SHP77 (cell line): ENCODE measurements at regions not wholly inside any gene's neighbourhood (a gene's known extent, or its start where the extent isn't known, plus 50 kb on each side); places are given as distances from the start of the nearest gene placed in this dataset.
A peak's percentile ranks its signal among the peaks of the same experiment; 100 is the strongest.

Experiments used
- DNase-seq, 2 experiments: peaks; one replicate each; lab custom pipeline; 2025; lab: John Stamatoyannopoulos, UW

DNA sequence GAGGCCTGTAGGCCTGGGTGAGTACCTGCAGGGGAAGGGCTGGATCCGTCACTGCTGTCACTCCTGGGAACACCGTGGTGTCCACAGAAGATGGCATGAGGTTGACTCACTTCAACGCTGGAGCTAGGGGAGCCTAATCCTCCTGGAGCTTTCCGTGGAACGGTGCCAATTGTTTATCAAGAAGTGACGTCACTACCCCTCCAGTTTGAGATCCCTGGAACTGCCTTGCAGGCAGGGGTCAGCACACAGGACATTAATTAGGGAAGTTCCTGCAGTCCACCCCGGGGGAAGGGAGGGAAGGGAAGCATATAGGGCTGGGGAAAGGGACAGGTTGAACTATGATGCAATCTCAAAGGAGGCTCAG lies 408.6 kb downstream of the GALR1 start:
- DNase-seq: no peak

DNA sequence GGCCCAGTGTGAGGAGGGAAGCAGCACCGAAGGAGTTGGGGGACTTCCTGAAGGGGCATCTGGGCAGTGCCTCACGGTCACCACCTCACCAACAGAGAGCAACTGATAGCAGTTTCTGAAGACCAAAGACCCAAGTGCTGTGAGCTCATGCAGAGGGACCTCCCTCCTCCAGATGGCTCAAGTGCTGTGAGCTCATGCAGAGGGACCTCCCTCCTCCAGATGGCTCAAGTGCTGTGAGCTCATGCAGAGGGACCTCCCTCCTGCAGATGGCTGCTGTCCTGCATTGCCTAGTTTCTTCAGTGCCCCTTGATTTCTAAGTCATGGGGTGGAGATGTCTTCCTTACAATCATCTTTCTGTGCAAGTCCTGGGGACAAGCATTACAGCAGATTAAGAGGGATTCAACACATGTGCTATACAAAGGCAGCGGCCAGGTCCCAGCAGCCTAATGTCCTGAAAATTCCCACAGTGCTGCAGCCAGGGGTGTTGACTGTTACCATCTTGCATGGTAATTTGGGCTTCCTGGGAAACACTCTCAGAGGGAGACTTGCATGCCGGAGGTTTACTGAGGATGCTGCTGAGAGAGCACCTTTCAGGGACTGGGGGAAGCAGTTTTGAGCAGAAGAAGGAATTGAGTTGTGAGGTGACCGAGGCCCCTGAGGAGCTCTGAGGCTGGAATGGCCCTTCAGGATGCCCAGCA lies 409.3 kb downstream of the GALR1 start:
- DNase-seq: no peak

DNA sequence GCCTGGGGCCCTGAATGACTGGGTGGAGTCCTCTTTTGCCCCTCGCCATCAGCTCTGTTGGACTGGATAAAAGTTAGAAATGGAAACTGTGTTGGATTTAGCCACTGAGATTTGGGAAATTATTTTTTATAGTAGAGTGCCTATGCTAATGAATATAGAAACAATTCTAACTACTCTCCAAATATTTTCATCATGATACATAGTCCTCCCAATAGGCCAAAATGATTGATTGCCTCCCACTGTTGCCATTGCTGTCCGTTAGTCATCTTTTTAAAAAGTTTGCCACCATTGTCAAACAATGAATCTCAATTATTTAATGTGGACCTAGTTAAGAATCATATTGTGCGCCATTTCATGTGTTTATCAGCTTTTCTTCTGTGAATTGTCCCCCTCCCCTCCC lies 417.0 kb downstream of the GALR1 start:
- no peak for DNase-seq

DNA sequence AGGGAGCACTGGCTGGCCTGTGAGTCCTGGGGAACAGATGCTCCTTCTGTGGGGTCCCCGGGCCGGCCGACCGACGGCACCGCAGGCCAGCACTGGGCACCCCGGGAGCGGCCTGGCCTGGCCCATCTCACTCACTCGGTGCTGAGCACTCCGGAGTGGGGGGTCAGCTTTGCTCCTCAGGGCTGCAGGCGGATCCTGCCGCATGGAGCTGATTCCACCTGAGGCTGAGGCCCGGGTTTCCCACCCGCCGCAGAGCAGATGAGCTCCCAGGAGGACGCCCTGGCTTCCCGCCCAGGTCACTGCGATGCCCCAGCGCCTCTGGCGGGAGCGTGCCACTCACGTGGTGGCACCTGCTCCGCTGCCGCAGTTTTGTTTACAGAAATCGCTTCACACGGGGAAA lies 418.6 kb downstream of the GALR1 start:
- DNase-seq: no peak

DNA sequence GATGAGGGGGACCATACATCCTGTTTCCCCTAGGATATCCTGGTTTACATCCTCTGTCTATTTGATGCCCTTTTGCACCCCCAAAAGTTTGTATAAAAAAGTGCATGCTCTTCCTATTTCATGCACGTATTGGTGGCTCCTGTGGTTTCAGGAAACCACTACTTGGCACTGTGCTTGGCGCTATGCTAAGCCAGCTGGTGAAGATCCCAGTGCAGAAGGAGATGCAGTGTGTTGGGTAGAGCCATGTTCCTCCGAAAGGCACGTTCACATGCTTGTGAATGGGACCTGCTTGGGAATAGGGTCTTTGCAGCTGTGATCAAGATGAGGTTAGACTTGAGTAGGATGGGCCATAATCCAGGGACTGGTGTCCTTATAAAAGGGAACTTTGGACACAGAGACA lies 419.7 kb downstream of the GALR1 start:
- DNase-seq: no peak

DNA sequence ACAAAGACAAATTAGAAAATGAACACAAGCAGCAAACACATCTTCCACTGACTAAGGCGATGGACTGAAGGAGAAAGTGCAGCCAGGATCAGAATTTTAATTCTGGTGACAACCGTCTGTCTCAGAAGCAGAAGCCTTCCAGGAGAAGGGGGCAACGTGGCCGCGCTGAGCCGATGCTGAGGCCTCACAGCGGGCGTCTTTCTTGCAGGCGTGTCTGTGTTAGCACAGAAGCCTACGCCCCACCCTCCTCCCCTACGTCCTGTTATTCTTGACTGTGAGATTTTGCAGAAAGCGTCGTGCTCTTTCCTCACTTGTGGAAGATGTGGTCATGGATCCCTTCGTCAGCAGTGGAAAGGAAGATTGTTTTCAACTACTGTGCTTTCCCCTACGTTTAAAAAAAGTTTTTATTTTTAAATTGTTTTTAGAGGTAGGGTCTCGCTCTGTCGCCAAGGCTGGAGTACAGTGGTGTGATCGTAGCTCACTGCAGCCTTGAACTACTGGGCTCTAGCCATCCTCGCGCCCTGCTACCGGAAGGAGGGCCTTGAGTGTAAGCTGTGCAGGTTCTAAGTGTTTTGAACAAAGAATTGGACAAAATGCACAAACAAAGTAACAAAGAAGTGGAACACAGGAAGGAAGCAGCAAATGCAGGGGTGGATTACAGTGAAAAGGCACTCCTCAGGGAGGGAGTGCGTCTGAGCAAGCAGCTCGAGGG lies 422.0 kb downstream of the GALR1 start:
- DNase-seq: no peak

DNA sequence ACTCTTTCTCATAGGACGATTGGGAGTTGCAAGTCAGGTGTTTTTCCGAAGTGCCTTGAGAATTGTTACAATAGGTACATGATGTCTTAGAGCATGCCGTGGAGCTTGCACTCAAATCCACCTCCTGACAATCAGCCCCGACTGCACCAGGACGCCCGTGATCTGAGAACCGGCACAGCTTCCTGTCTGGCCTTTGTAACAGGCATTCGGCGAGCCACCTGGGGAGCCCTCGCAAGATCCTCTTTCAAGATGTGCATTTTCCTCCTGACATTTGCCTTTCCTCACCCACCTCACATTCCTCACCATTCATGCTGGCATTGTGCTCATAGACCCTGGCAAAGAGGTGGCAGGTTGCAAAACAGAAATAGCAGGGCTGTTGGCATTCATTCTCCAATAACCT lies 427.3 kb downstream of the GALR1 start:
- peak; percentile 29 to 31 for DNase-seq

DNA sequence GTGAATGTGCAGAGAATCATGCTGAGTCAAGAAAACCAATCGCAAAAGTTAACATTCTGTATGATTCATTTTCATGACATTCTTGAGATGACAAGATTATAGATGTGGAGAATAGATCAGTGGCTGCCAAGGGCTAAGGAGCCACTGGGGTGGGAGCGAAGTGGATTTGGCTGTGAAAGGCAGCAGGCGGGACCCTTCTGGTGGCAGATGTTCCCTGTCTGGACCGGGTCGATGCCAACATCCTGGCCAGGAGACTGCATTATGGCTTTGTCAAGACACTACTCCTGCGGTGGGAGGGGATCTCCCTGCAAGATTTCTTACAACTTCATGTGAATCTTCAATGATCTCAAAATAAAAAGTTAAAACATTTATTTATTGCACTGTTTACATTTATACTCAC lies 427.9 kb downstream of the GALR1 start:
- no peak for DNase-seq

DNA sequence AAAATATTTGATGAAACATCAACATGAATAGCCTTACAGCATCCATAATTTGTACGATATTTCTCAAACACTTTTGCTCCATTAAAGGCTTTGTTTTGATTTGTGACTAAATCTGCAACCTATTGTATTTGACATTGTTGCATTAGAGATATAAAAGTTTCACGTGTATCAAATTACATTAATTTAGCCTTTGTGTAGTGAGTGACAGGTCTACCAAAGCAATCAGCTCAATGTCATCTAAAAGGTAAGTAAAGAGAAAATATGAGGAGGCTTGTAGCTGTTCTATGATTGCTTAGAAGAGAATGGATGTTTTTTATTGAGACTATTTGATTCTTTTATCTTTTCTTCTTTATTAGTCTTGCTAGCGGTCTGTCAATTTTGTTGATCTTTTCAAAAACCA lies 430.2 kb downstream of the GALR1 start:
- DNase-seq: no peak

DNA sequence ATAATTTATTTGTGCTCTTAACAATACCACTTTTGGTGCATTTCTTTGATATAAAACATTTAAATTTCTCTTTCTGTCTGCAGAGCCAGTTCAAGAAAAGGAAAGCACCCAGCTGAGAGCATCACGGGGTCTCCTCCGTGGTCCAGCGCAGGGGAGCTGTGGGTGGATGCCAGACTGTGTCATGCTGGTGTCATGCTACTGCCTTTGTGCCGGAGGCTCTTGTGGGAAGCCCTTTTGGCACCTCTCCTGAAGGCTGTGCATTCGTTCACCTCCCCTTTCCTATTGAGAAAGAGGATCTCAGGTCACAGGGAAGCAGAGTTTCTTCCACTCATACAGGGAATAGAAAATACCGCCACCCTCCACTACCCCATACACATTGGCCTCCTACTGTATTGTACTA lies 450.4 kb downstream of the GALR1 start:
- no peak for DNase-seq

DNA sequence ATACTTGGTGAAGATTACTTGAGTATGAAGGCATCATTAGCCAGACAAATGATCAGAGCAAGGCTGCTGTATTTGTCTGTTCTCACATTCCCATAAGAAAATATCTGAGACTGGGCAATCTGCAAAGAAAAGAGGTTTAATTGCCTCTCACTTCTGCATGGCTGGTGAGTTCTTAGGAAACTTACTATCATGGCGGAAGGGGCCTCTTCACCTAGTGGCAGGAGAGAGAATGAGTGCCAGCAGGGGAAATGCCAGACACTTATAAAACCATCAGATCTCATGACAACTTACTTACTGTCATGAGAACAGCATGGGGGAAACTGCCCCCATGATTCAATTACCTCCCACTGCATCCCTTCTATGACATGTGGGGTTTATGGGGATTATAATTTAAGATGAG lies 452.3 kb downstream of the GALR1 start:
- no peak for DNase-seq

DNA sequence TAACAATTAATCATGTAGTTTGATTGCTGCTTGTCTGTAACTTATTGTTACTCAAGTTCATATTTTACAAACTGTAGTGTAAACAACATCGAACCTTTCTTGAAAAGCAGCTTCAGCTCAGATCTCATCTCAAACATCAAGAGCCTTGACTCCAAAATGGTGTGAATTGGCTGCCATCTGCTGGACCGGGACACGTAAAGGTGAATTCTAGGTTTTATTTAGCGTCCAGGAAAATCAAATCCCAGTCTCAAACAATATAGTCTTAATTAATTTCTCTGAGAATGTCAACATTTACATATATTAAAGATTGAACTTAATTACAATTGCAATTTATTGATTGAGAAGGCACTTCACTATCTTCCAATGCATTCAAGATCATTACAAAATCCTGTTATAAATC lies 453.0 kb downstream of the GALR1 start:
- DNase-seq: peak; percentile 59 to 76

DNA sequence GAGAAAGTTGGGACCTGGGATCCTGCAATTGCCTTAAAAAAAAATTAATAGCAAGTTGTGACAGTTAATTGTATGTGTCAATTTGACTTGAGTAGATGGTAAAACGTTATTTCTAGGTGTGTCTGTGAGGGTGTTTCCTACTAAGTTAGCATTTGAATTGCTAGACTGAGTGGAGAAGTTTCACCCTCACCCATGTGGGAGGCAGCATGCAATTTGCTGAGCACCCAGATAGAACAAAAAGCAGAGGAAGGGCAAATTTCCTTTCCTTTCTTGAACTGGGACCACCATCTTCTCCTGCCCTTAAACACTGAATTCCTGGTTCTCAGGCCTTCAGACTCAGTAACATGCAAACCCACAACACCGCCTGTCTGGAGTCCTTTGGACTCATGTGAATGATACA lies 455.7 kb downstream of the GALR1 start:
- DNase-seq: no peak

DNA sequence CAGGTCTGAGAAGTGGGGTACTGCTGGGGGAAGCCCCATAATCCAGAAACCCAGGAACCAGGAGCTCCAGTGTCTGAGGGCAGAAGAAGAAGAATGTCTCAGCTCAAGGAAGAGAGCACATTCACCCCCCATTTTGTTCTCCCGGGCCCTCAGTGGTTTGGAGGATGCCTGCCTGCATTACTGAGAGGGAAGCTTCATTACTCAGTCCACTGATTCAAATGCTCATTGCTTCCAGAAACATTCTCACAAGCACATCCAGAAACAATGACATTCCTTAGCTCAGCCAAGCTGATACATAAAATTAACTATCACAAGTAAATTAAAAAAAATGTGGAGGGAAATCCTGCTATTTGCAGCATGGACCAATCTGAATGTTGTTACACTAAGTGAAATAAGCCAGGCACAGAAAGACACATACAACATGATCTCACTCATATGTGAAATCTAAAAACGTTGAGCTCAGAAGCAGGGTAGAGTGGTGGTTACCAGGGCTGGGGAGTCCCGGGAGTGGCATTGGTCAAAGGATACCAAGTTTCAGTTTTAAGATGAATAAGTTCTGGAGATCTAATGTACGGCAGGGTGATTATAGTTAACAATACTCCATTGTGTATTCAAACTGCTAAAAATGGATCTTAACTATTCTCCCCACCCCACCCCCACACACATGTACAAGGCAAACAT lies 459.3 kb downstream of the GALR1 start:
- no peak for DNase-seq

DNA sequence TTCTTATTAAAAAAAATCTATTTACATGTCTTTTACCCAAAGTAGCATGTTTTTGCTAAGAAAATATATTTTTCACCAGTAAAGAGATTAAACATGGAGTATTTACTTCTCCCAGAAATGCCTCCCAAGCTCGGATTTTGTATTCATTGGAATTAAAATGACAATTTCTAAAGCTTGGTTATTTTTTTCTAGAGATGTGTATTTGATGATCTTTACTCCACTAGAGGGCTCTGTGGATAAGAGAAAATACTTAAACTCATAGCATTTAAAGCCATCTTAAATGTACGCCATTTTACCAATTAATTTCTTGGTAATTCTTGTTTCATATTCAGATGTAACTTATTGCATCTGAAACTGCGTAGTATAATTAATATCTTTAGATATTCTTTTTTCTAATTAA lies 461.4 kb downstream of the GALR1 start:
- peak in 1 of 2 experiments; percentile 12 for DNase-seq

DNA sequence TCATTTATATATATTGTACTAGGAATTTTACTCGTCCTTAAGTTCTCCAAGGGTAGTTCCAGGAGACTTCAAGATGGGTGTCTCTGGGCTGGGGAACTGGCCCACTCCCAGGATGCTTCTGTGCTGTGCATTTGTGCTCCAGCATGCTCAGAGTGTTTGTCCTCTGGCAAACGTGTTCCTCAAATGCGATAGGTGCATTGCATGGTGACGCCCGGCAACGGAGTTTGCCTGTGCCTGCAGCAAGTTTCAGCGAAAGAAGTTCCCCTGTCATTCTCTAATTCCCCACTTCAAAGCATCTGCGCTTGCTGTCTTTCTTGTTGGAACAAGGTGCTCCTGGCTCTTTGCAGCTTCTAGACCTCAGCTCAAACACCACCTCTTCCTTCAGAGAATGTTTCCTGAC lies 465.1 kb downstream of the GALR1 start:
- DNase-seq: no peak

DNA sequence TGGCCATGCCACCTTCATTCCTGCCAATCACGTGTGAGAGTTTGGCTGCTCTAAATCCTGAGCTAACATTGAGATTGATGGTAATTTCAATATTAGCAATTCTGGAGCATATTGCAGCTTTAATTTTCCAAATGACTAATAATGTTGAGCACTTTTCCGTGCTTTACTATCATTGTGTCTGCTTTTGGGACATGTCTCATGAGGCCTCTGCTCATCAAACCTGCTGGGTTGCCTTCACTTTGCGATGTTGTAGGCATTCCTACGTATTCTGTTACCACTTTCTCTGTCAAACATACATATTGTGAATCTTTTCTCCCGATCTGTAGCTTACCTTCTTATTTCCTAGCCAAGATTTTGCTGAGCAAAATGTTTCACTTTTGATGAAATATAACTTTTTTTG lies 466.6 kb downstream of the GALR1 start:
- no peak for DNase-seq

DNA sequence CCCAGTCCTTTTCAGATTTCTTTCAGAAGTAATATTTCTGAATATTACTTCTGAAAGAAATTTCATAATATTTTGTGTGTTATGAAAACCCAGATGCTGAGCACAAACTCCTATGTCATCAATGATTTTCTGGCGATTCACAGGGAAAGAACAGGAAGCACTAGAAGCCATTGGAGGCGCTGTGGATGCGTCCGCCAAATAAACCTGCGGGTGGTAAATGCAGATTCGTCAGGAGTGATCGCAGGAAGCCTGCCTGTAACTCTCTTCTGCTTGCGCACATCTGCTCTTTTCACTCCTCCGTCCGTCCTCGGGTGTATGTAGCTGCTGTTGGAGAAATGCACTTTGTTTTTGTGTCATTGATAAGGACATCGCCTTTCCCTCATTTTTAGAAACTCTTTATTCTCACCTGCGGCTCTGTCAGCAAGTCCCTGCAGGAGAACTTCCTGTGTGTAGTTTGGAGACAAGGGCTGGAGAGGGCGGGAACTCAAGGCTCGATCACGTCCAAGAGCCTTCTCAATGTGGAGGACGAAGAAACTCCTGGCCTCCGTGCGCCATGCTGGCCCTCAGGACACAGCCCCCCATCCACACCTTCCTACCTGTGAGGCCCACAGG lies 483.8 kb downstream of the GALR1 start:
- peak in 1 of 2 experiments; percentile 25 for DNase-seq

DNA sequence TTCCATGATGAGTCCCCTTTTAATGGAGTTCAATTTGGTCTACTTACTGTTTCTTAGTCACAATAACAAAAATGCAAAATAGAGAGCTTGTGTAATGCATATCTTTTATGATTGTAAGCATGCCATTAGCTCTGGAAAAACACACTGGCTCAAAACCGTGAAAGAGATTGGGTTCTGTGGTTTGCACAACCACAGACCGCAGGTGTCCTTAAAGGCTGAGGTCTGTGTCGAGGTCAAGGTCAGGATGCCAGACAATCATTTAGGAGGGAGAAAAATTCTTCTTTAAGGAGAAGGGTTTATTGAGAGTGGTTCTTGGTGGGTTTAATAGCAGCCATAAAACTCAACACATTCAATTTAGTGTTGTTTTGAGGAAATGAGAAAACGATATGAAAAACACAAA lies 487.2 kb downstream of the GALR1 start:
- no peak for DNase-seq

DNA sequence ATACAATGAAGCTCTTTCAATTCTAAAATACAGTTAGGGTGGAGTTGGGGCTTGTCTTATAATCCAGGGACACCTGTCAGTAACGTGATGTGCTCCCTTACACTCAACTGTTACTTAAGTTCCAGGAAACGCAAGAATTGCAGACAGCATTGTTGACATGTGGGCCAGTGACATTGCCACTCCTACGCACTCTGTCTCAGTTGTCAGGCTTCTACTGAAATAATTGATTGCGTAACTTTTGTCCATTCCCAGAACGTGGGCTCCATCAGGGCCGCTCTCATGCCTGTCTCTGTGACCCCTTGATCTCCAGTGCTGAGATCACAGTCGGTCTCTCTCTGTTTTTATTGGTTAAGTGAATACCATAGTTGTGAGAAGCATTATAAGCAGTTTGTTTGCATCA lies 487.8 kb downstream of the GALR1 start:
- no peak for DNase-seq

DNA sequence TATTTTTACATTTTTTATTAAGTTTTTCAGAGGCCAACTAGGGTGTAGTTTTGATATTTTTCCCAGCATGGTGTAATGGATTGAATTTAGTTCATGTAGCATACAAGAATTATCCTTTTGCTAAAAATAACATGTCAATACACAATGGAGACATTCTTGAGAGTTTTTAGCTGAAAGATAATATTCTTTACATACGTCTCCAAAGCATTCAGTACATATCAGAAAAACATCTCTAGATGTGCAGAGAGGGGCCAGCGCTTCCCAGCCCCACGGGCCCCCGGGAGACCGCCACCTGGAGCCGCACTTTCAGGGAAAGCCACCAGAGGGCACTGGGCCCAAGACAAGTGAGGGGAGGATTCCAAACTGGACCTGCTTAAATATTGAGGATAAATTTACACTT lies 499.4 kb downstream of the GALR1 start:
- peak; percentile 22 to 23 for DNase-seq

DNA sequence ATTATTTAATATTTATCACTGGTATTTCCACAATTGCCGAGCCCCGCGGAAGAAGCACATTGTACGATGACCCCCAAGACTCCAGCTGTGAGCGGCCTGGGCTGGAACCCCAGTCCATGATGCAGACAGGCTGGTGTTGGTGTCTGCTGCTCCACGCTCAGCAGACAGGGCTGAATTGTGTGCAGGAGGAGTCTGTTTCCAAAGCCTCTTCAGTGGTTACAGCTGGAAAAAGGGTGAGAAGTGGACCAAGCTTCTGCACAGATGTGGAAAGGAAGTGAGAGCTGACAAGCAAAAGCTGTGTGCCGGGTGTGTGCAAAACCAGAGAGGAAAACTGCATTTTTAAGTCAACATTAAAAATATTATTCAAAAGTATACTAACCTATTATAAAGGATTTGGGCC lies 500.4 kb downstream of the GALR1 start:
- no peak for DNase-seq

DNA sequence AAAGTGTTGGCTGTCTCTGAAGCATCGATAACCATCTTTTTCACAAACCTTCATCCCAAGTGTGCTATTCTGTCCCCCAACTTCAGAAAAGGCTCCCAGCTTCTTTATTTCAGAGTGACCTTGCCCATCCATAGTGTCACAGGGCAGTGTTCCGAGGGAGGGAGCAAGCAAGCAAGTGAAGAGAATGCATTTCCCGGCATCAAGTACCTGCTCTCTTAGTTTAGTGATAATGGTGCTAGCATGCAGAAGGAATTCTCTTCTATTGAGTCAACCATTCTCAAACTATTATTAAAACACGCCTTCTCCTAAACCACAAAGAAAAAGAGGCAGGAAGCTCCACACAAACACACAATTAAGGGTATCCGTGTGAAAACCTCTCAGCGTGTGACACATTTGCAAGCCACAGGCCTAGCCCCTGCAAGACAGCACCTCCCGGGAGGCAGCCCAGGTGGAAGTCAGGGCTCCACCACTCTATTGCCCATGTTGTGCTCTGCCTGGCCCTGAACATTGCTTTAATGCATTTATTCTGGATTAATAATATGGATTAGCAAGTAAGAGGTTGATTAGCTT lies 504.9 kb downstream of the GALR1 start:
- no peak for DNase-seq
